GM19397 (cell line): ENCODE measurements at regions not wholly inside any gene's neighbourhood (a gene's known extent, or its start where the extent isn't known, plus 50 kb on each side); places are given as distances from the start of the nearest gene placed in this dataset.

ENCODE experiments used
- ATAC-seq: cut with Tn5 transposase; IDR thresholded peaks from one replicate; pipeline ENCODE4 v1.9.1; 2021; ENCODE audit warnings: mild to moderate bottlenecking, moderate library complexity; ENCODE audit not compliant: unreplicated experiment

GRCh38 chr21:18191139-18191538, 53.5 kb upstream of the CHODL start:
- ATAC-seq: no peak

GRCh38 chr21:18178509-18178908, 66.1 kb upstream of the CHODL start:
- ATAC-seq: no peak

DNA sequence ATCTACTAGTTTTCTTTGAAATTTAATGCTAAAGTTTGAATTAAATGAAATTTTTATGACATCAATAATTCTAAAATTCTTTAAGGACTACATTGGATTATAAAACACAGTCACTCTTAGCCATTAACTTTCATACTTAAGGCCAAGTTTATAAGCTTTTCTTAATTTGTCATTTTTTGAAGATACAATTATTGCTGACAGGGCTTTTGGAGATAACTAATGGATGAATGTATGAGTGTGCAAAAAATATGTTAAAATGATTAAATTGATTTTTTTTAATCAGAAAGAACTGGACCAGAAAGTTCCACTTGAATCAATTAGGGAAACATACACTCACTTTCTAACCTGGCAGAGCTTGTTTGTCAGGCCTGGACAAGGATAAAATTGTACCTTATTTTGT, 70.3 kb upstream of the CHODL start:
- no peak for ATAC-seq

DNA sequence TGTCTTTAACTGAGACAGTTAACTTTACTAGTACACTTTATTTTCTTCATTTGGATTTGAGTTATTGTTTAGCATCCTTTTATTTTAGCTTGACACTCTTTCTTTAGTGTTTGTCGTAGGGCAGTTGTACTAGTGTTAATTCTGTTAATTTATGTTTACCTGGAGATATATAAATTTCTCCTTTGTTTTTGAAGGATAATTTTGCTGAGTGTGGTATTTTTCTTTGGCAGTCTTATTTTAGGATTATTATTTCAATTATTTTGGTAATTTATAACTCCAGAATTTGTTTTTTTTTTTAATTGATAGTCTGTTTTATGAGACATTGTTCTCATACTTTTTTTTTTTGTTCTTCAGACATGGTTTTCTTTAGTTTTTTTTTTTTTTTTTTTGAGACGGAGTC, 73.8 kb upstream of the CHODL start:
- ATAC-seq: no peak

DNA sequence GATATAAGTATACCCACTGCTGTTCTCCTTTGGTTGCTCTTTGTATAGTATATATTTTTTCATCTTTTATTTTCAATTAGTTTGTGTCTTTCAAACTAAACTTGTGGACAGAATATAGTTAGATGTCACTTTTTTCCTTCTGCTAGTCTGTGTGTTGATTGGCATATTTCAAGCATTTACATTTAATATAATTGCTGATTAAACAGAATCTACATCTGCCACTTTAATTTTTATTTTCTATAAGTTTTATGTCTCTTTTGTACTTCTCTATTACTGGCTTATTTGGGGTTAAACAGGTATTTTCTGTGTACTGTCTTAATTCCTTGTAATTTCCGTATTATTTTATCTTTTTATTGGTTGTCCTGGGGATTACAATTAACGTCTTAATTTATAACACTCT, 74.4 kb upstream of the CHODL start:
- no peak for ATAC-seq

DNA sequence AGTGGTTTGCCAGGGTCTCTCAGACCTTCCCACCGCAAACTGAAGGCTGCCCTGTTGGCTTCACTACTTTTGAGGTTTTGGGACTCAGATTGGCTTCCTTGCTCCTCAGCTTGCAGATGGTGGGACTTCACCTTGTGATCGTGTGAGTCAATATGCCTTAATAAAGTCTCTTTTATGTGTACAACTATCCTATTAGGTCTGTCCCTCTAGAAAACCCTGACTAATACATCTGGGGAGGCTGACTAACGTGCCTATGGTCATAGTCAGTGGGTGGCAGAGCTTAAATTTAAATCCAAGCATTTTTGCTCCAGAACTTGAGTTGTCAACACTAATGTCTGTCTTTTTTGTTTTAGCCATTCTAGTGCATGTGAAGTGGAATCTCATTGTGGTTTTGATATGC, 76.5 kb upstream of the CHODL start:
- ATAC-seq: no peak

- no peak for ATAC-seq
Measured at GRCh38 chr21:18164933-18165332, 79.7 kb upstream of the CHODL start.

DNA sequence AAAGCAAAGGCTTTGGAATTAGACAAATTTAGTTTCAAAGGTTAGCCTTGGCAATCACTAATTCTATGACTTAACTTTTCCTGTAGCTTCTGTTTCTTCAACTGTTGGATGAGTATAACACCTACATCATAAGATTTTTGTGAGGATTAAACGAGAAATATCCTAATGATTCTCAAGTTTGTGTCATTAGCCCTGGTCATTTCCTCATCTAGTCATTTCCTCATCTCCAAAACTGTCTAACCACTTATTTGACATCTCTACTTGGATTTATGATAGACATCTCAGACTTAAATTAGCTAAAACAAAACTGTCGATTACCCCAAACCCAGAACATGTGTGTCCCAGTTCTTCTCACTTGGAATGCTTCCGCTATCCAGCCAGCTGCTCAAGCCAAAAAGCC, 80.2 kb upstream of the CHODL start:
- no peak for ATAC-seq

DNA sequence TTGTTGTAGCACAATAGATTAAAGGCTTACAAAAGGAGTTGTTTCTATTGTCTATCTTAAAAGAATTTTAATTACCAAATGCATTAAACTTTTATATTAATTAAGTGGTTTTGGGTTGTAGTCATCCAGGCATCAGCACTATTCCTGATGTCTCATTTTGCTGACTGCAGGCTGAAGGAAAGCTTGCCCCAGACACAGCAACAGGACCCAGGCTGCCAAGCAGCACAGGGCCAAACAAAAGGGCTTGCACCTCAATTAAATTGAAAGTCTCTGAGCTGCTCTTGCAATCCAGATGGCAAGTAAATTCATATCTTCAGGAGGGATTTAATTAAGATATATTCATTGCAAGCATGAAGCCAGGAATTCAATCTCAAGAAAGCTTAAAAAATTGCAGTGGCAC, 80.7 kb upstream of the CHODL start:
- ATAC-seq: no peak

- no peak for ATAC-seq
Measured at GRCh38 chr21:18161841-18162240, 82.8 kb upstream of the CHODL start.

- no peak for ATAC-seq
Measured at GRCh38 chr21:18157406-18157805, 87.2 kb upstream of the CHODL start.

DNA sequence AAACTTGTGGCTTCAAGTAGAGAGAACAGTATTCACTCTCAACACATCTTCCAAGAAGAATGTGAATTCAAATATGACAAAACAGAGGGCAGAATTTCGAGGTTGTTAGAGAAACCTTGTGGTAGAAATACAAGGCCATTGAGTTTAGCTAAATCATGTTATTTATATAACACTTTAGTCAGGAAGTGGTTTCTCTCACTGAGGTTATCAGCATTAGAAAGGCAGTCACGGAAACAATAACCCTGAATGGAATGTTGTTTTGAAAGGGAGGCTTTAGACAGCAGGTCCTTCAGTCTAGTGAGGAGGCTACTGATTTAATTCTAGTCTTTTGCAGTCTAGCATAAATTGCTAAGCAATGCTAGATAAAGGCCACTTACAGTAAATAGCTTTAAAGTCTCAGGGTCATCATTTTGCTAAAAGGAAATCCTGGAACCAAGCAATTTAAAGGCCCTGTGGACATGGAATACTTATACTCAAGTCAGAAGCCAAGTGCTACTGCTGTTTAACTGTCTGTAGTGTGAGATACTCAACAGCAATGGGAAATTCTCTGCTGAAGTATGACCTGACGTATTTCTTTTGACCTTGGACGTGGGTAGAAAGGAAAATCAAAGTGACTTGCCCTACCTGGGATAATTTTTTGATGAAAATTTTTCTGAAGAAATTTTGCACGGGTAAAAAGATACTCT, 89.0 kb upstream of the CHODL start:
- ATAC-seq: no peak

DNA sequence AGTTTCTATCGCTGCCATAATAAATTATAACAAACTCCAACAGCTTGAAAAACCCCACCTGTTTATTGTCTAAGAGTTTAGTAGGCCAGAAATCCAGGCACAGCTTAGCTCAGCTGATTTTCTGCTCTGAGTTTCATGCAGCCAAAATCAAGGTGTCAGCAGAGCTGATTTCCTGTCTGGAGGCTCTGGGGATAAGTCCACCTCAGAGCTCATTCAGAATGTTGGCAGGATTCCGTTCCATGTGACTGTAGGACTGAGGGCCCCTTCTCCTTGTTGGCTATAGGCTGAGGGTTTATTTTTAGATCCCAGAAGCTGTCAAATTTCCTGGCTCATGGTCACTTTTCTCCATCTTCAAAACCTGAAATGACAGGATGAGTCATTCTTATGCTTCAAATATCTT, 91.6 kb upstream of the CHODL start:
- ATAC-seq: no peak

- ATAC-seq: no peak
Measured at GRCh38 chr21:18152371-18152770, 92.3 kb upstream of the CHODL start.

GRCh38 chr21:18151046-18151445, 93.6 kb upstream of the CHODL start:
- no peak for ATAC-seq

DNA sequence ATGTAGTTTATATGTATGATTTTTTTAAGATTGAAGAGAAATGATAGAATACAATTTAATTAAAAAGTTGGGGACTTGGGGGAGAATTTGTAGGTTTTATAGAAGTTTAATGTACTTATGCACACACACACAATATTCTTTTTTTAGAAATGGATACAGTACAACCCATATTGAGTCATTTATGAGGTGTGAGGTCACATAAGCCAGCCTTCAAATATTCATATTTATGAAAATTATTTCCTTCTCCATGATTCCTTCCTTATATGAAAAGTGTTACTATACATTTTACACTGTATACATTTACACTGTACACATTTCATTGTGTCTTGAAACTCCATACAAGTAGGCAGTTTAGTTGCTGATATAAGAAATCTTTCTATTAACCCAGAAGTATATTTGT, 96.2 kb upstream of the CHODL start:
- ATAC-seq: no peak

DNA sequence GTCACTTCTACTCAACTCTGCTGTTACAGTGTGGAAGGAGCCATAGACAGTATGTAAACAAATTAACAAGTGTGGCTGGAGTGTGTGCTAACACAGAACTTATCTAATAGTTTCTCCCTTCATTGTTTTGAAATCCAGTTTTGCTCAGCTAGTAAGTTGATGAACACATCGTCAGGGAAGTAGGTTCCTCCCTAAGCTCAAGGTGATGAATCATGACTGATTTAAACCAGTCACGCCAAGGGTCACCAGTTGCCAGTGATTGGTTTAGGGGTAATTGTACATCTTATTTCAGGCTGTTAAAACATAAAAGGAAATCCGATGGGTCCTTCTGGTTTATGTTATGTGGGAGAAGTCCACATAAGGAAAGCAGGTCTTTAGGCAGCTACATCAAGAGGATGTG, 97.0 kb upstream of the CHODL start:
- ATAC-seq: no peak

- no peak for ATAC-seq
Measured at GRCh38 chr21:18146820-18147219, 97.8 kb upstream of the CHODL start.

DNA sequence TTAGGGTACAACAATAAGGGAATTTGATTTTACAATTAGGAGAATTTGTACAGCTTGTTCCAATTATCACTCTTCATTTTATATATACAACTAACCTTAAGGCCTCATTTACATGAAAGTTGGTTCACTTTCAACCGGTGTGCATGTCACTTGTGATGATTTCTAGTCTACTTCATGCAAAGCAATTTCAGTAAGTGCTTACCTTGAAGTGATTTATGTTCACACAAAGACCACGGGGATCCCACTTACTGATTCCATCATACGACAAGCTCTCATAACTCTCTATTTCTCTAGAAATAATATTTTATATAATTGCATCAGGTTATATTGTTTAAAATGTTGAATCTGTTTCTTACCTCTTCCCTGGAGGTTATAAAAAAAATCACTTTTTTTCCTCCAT, 100.3 kb upstream of the CHODL start:
- ATAC-seq: no peak

GRCh38 chr21:18142655-18143054, 102.0 kb upstream of the CHODL start:
- no peak for ATAC-seq

- no peak for ATAC-seq
Measured at GRCh38 chr21:18138507-18138906, 106.1 kb upstream of the CHODL start.

DNA sequence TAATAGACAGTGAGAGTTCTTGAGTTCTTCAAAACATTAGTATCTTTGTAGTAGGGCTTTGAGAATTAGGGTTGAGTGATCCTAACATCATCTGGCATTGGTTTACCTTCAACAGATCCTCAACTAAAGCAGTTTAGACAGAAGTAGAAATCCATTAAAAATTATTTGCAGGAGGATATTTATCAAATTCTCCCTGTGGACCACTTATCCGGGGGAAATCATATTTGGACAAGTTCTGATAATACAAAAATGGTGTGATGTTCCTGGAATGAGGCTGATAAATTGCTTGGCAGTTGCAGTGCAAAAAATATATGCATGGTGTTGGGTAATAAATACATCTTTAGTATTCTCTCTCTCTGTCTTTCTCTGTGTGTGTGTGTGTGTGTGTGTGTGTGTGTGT, 115.1 kb upstream of the CHODL start:
- ATAC-seq: no peak

DNA sequence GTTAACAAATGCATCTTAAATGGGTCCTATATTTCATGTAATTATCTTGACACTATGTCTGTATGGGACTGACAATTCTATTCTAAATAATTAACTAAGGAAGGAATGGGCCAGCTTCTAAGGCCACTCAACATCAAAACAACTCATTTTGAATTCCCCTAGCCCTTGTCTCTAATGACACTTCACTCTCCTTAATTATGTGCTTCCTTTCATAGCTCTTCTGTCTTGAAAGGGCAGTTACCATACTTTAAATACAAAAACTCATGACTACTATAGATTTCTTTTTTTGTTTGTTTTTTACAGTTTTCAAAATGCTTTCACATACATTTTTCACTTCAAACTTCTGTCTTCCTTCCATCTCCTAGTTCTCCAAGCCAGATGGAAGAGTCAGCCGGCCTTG, 126.1 kb upstream of the CHODL start:
- ATAC-seq: no peak

- ATAC-seq: no peak
Measured at GRCh38 chr21:18117176-18117575, 127.5 kb upstream of the CHODL start.
